ENCODE measurements at regions not wholly inside any gene's neighbourhood (a gene's known extent, or its start where the extent isn't known, plus 50 kb on each side); places are given as distances from the start of the nearest gene placed in this dataset.

- no peak for TF ChIP-seq CTCF (conservative IDR thresholded peaks at IDR 0.05; ENCODE audit: low read depth, low read length)
- no peak for TF ChIP-seq EZH2 (IDR thresholded peaks at IDR 0.05; ENCODE audit: borderline replicate concordance, low read depth, low read length, poor library complexity, severe bottlenecking)
Measured at GRCh38 chr1:240008298-240008697, 83.4 kb upstream of the FMN2 start.
